ENCODE measurements at regions not wholly inside any gene's neighbourhood (a gene's known extent, or its start where the extent isn't known, plus 50 kb on each side); places are given as distances from the start of the nearest gene placed in this dataset.

GRCh38 chr9:87269296-87270176, 228.1 kb upstream of the DAPK1 start:
- intact Hi-C loops (cut with micrococcal nuclease) = no loop called here
- Mint-ChIP-seq H3K4me1 (peaks cover 32 to 36% of the 10 kb centered on the region in 2 donors), H3K9me3 (no peaks in the 10 kb centered on the region), H3K27me3 (ENCODE audit: low read depth in 2 of 2) (peaks cover 27 to 46% of the 10 kb centered on the region in 2 donors), H3K36me3 (no peaks in the 10 kb centered on the region), H3K4me3 (no peak overlapping the region), H3K27ac (no peak overlapping the region)
- Histone ChIP-seq H3K4me1 (ENCODE audit: control insufficient read depth, insufficient read depth, low read length) (peaks cover 11% of the 10 kb centered on the region), H3K27ac (ENCODE audit: low read length) (no peak overlapping the region), H3K27me3 (ENCODE audit: control insufficient read depth, insufficient read depth, low read length) (peaks cover 33% of the 10 kb centered on the region), H3K9me3 (ENCODE audit: control insufficient read depth, insufficient read depth, low read length) (no peaks in the 10 kb centered on the region), H3K36me3 (ENCODE audit: control insufficient read depth, insufficient read depth, low read length) (no peaks in the 10 kb centered on the region), H3K4me3 (ENCODE audit: low read length) (no peak overlapping the region)
- DNase-seq = no peak
- TF ChIP-seq CTCF (IDR thresholded peaks at IDR 0.05) = no peak
- no CpG with 5 or more reads among the region's 7 CpGs for WGBS (ENCODE audit: insufficient coverage)
- ATAC-seq = no peak

- no peaks in the 10 kb centered on the region for H3K9me3 Mint-ChIP-seq
- 50% methylated on average over 13 of the region's 16 CpGs for WGBS (ENCODE audit: insufficient coverage)
These were observed 227.3 kb upstream of the DAPK1 start for GRCh38 chr9:87270221-87270847.

GRCh38 chr9:87270848-87271234, 226.8 kb upstream of the DAPK1 start:
- Histone ChIP-seq H3K27me3 (ENCODE audit: control insufficient read depth, insufficient read depth, low read length) (peaks cover 35% of the 10 kb centered on the region), H3K36me3 (ENCODE audit: control insufficient read depth, insufficient read depth, low read length) (no peaks in the 10 kb centered on the region), H3K9me3 (ENCODE audit: control insufficient read depth, insufficient read depth, low read length) (no peaks in the 10 kb centered on the region), H3K4me1 (ENCODE audit: control insufficient read depth, insufficient read depth, low read length) (peaks cover 20% of the 10 kb centered on the region), H3K27ac (ENCODE audit: low read length) (no peak overlapping the region), H3K4me3 (ENCODE audit: low read length) (no peak overlapping the region)
- Mint-ChIP-seq H3K4me1 (peaks cover 42 to 44% of the 10 kb centered on the region in 2 donors), H3K36me3 (no peaks in the 10 kb centered on the region), H3K4me3 (no peak overlapping the region), H3K9me3 (no peaks in the 10 kb centered on the region), H3K27me3 (ENCODE audit: low read depth in 2 of 2) (peaks cover 27 to 40% of the 10 kb centered on the region in 2 donors), H3K27ac (peak overlapping the region in 1 of 2 donors; percentile 65)
- intact Hi-C loops (cut with micrococcal nuclease) = no loop called here
- DNase-seq (no peak), ATAC-seq (no peak)
- no peak for TF ChIP-seq CTCF (IDR thresholded peaks at IDR 0.05)
- WGBS (ENCODE audit: insufficient coverage) = 72% methylated on average over 8 of the region's 8 CpGs

More at GRCh38 chr9:87270221-87270847, 227.3 kb upstream of the DAPK1 start:
- intact Hi-C loops (cut with micrococcal nuclease) = no loop called here
- Histone ChIP-seq H3K27ac (ENCODE audit: low read length) (no peak overlapping the region), H3K36me3 (ENCODE audit: control insufficient read depth, insufficient read depth, low read length) (no peaks in the 10 kb centered on the region), H3K9me3 (ENCODE audit: control insufficient read depth, insufficient read depth, low read length) (no peaks in the 10 kb centered on the region), H3K4me3 (ENCODE audit: low read length) (no peak overlapping the region), H3K4me1 (ENCODE audit: control insufficient read depth, insufficient read depth, low read length) (peaks cover 17% of the 10 kb centered on the region), H3K27me3 (ENCODE audit: control insufficient read depth, insufficient read depth, low read length) (peaks cover 35% of the 10 kb centered on the region)
- no peak overlapping the region for H3K27ac Mint-ChIP-seq
- TF ChIP-seq CTCF (IDR thresholded peaks at IDR 0.05) = no peak
- H3K4me1 Mint-ChIP-seq = peaks cover 37 to 39% of the 10 kb centered on the region in 2 donors
- no peaks in the 10 kb centered on the region for H3K36me3 Mint-ChIP-seq
- peak in 1 of 3 donors; percentile 45 for ATAC-seq
- no peak for DNase-seq
- H3K27me3 Mint-ChIP-seq (ENCODE audit: low read depth in 2 of 2) = peaks cover 27 to 45% of the 10 kb centered on the region in 2 donors
- no peak overlapping the region for H3K4me3 Mint-ChIP-seq
